ENCODE measurements at regions not wholly inside any gene's neighbourhood (a gene's known extent, or its start where the extent isn't known, plus 50 kb on each side); places are given as distances from the start of the nearest gene placed in this dataset.

- no peak for TF ChIP-seq POLR2A (IDR thresholded peaks at IDR 0.05; ENCODE audit: low read depth, low read length)
- no peak for TF ChIP-seq POLR2AphosphoS5 (IDR thresholded peaks at IDR 0.05; ENCODE audit: low read depth, low read length)
Observed at GRCh38 chr6:28794175-28795002, 129.4 kb downstream of the TRIM27 start.

All from GM12892 (cell line).